WI38 (cell line): ENCODE measurements at regions not wholly inside any gene's neighbourhood (a gene's known extent, or its start where the extent isn't known, plus 50 kb on each side); places are given as distances from the start of the nearest gene placed in this dataset.

Experiments used
- H3K4me3 ChIP-seq: 2 replicates; pipeline ENCODE4 v1.5.1; 2011; ENCODE audit warnings: low read depth, mild to moderate bottlenecking, control low read depth, low read length
- TF ChIP-seq, protein P1 (sequence below): IDR thresholded peaks from 2 replicates; pipeline ENCODE4 v1.5.1; 2012; ENCODE audit warnings: low read depth, mild to moderate bottlenecking, control low read depth, low read length

DNA sequence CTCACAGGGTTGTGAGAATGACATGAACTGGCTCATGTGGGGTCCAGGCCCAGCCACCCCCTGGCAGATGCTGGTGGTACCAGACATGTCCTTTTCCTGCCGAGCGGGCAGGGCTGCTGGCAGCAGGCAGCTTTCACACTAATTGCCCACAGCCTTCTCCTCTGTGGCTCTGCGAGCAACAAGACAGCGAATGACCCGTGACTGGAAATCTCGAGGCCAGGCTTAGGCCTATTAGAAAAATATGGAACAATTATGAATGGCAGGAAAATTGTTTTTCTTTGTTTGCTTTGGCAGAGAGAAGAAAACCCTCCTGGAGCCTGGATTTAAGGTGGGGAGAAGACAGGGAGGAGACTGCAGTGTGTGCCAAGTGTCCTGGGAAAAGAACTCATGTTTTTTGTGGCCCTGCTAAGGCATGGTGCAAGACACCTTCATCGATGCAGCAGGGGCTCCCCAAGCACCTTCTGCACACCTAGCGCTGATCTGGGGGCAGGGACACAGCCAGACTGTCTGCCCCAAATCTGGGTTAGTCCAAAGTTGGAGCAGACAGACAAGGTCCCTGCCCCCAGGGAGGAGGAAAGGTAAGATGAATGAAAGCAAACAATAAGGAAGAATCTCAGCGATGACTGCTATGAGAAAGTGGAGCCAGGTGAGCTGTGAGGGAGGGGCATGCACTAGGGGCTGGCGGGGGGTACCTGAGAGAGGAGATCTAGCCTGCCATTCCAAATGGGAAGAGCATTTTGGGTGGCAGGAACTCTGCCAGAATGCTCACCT lies 193.8 kb upstream of the TLE3 start:
- TF ChIP-seq, protein P1, sequence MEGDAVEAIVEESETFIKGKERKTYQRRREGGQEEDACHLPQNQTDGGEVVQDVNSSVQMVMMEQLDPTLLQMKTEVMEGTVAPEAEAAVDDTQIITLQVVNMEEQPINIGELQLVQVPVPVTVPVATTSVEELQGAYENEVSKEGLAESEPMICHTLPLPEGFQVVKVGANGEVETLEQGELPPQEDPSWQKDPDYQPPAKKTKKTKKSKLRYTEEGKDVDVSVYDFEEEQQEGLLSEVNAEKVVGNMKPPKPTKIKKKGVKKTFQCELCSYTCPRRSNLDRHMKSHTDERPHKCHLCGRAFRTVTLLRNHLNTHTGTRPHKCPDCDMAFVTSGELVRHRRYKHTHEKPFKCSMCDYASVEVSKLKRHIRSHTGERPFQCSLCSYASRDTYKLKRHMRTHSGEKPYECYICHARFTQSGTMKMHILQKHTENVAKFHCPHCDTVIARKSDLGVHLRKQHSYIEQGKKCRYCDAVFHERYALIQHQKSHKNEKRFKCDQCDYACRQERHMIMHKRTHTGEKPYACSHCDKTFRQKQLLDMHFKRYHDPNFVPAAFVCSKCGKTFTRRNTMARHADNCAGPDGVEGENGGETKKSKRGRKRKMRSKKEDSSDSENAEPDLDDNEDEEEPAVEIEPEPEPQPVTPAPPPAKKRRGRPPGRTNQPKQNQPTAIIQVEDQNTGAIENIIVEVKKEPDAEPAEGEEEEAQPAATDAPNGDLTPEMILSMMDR: no peak
- no peak overlapping the region for H3K4me3 ChIP-seq

DNA sequence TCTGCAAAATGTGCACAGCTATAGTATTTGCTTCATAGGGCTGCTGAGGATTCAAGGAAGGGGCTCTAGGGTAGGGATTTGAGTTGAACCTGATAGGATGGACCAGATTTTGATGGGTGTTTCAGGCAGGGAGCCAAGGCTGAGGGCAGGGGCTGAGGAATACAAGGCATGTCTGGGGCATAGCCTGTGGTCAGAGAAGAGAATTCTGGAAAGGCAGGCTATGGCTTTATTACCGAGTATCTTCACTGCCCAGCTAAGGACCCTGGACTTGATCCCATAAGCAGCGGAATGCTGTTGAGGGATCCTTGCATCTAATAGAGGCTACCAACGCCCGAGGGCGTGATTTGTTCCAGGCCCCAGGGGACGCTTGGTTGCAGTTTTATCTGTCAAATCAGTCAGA lies 193.0 kb upstream of the TLE3 start:
- TF ChIP-seq, protein P1: no peak
- no peak overlapping the region for H3K4me3 ChIP-seq

DNA sequence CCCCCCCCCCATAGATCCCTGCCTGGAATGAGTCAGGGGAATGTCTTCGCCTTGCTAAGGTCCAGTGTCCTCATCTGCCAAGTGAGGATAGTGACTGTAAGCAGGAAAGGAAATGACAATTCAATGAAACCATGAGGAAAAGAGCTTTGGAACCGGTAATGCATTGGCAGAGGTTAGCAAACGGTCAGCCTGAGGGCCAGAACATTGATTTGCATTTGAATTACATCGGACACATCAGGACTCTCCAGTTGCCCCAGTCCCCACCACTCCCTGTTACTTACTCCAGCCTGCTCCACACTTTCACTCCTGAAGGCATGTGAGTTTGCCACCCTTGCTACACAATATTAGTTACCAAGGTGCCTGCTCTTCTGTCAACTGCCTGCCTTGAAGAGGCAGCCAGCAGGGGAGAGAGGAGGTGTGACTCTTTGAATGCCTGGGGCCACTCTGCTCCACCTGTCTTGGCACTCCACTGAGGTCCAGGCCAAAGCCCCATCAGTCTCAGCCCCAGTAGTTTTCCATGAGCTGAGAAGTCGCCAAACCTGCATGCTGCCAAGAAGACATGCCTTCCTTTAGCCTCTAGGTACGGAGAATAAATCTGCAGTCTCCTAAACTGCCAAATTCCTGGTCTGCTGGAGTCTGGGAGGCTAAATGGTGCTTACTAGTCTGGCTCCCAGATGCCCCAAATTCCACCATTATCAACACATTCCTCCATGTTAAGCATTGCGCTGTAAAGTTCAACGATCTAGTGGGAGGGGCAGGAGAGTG lies 191.7 kb upstream of the TLE3 start:
- no peak overlapping the region for H3K4me3 ChIP-seq
- TF ChIP-seq, protein P1: no peak

DNA sequence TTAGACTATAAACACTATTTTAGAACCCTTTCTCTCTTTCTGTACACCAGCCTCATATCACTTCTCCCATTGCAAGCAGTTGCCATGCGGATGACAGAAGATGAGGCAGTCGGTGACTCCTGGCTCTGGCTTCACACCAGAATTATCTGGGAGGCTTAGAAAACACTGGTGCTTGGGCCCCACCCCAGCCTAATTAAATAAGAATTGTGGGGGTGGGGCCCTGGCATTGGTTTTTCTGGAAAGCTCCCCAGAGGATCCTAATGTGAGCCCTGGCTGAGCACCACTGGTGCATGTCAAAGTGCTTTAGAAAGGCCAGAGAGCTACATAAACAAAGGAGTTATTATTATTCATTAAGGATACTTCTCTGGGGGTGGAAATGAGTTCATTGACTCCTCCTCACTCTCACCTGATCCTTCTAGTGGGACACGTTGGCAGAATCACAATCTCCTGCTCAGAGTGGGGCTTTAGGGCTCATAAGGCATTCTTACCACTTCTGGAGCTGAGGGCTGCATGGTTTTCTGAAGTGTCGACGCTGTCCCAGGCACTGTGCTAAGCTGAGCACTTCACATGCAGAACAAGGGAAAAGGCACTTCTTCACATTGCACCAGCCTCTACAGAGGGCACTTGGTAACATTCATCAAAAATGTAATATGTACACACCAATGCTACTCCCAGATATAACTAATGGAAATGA lies 188.5 kb upstream of the TLE3 start:
- H3K4me3 ChIP-seq: no peak overlapping the region
- TF ChIP-seq, protein P1: no peak

DNA sequence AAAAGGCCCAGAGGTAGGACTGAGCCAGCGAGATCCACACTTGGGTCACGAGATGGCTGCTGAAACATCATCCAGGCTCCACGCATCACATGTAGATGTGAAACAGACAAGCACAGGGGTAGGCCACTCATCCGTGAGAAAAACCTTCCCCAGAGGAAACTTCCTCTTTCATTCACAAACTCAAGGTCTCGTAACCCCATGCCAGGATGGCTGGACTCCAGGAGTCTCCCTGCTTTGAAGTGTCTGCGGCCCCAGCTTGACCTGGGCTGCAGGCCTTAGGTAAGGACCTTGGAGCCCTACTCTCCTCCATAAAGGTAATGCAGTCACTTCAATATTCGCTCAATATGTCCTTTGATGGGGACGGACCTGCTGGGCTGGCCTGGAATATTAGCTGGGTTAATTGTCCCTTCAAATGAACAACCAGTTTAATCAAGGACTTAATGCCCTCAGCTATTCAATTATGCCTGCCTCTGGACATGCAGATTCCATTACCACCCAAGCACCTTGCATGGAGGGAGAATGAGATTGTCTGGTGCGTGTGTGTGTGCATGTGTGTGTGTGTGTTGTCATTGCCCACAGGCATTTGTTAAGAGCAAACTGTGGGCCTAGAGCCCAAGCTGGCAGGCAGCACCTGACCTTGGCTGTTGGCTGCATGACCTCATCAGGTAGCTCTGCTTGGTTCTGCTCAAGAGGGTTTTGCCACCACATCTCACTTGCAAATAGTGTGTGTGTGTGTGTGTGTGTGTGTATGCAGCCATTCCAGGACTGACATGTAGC lies 186.9 kb upstream of the TLE3 start:
- H3K4me3 ChIP-seq: no peak overlapping the region
- TF ChIP-seq, protein P1: no peak

DNA sequence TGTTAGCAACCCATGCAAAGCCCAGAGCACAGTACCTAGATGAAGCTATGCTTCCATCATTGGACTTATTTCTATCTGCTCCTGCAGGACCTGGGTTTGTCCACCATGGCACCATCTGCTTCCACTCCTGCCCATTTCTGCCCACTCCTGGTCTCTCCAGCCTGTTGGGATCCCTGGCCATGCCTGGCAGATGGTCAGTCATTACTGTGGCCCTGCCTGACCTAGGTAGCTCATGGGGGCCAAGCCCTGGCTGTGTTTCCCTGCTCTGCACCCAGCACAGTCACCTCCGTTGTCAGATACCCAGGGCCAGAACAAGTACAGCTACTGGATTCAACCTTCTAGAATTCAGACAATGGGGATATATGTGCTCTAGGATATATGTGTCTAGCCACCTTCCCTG lies 185.8 kb upstream of the TLE3 start:
- TF ChIP-seq, protein P1: no peak
- H3K4me3 ChIP-seq: no peak overlapping the region
